ENCODE measurements at regions not wholly inside any gene's neighbourhood (a gene's known extent, or its start where the extent isn't known, plus 50 kb on each side); places are given as distances from the start of the nearest gene placed in this dataset.

GRCh38 chr18:26685438-26686157, 137.2 kb upstream of the KCTD1 start:
- Histone ChIP-seq H3K27me3 (ENCODE audit: control insufficient read depth in 3 of 3, insufficient read depth in 3 of 3, low read length in 3 of 3) (no peaks in the 10 kb centered on the region), H3K4me3 (ENCODE audit: low read depth in 1 of 3, low read length in 3 of 3) (no peak overlapping the region), H3K9me3 (ENCODE audit: control insufficient read depth in 2 of 2, insufficient read depth in 1 of 2, low read depth in 1 of 2, low read length in 1 of 2) (no peaks in the 10 kb centered on the region), H3K36me3 (ENCODE audit: control insufficient read depth in 3 of 3, insufficient read depth in 2 of 3, low read depth in 1 of 3, low read length in 3 of 3) (no peaks in the 10 kb centered on the region), H3K4me1 (ENCODE audit: control insufficient read depth in 3 of 3, insufficient read depth in 2 of 3, low read depth in 1 of 3, low read length in 2 of 3) (no peaks in the 10 kb centered on the region), H3K27ac (ENCODE audit: low read depth in 1 of 3, low read length in 2 of 3) (no peak overlapping the region)
- FAIRE-seq = no peak
- 55 to 70% (median 65%) methylated on average over 5 of the region's 5 CpGs for WGBS, 3 donors
- peak in 1 of 2 donors; percentile 18 for DNase-seq

DNA sequence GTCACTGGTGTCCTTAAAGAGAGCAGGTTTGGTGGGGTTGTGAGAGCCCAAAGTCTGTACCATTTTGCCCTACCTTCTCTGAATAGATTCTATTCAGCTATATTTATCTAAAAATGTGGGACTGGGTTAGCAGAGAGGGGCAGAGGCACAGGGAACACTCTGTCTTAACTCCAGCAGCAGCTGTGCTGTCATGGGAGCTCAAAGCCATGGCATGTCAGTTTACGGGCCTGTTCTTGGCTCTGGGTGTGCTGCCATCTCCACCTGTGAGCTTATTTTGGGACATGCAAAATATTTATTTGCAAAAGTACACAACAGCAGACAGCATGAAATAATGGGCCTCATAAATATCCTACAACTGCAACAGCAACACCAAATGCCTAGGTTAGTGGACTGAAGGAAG, 129.6 kb upstream of the KCTD1 start:
- DNase-seq (no peak), FAIRE-seq (no peak)
- no peaks in the 10 kb centered on the region for H3K4me1 ChIP-seq (ENCODE audit: control insufficient read depth in 3 of 3, insufficient read depth in 2 of 3, low read depth in 1 of 3, low read length in 2 of 3)
- 77 to 100% (median 100%) methylated on average over 1 of the region's 1 CpG for WGBS, 3 donors
- peaks cover 0 to 2% (median 0%) of the 10 kb centered on the region in 3 donors for H3K27me3 ChIP-seq (ENCODE audit: control insufficient read depth in 3 of 3, insufficient read depth in 3 of 3, low read length in 3 of 3)
- H3K36me3 ChIP-seq (ENCODE audit: control insufficient read depth in 3 of 3, insufficient read depth in 2 of 3, low read depth in 1 of 3, low read length in 3 of 3) = no peaks in the 10 kb centered on the region
- H3K4me3 ChIP-seq (ENCODE audit: low read depth in 1 of 3, low read length in 3 of 3) = no peak overlapping the region
- peaks cover 0 to 3% of the 10 kb centered on the region in 2 donors for H3K9me3 ChIP-seq (ENCODE audit: control insufficient read depth in 2 of 2, insufficient read depth in 1 of 2, low read depth in 1 of 2, low read length in 1 of 2)
- H3K27ac ChIP-seq (ENCODE audit: low read depth in 1 of 3, low read length in 2 of 3) = no peak overlapping the region

GRCh38 chr18:26667046-26667445, 118.7 kb upstream of the KCTD1 start:
- Histone ChIP-seq H3K27me3 (ENCODE audit: control insufficient read depth in 3 of 3, insufficient read depth in 3 of 3, low read length in 3 of 3) (peaks cover 0 to 5% (median 5%) of the 10 kb centered on the region in 3 donors), H3K4me1 (ENCODE audit: control insufficient read depth in 3 of 3, insufficient read depth in 2 of 3, low read depth in 1 of 3, low read length in 2 of 3) (no peaks in the 10 kb centered on the region), H3K9me3 (ENCODE audit: control insufficient read depth in 2 of 2, insufficient read depth in 1 of 2, low read depth in 1 of 2, low read length in 1 of 2) (no peaks in the 10 kb centered on the region), H3K4me3 (ENCODE audit: low read depth in 1 of 3, low read length in 3 of 3) (no peak overlapping the region), H3K36me3 (ENCODE audit: control insufficient read depth in 3 of 3, insufficient read depth in 2 of 3, low read depth in 1 of 3, low read length in 3 of 3) (no peaks in the 10 kb centered on the region), H3K27ac (ENCODE audit: low read depth in 1 of 3, low read length in 2 of 3) (no peak overlapping the region)
- 62 to 83% (median 63%) methylated on average over 2 of the region's 2 CpGs for whole genome bisulfite sequencing, 3 donors
- DNase-seq (no peak), FAIRE-seq (no peak)

DNA sequence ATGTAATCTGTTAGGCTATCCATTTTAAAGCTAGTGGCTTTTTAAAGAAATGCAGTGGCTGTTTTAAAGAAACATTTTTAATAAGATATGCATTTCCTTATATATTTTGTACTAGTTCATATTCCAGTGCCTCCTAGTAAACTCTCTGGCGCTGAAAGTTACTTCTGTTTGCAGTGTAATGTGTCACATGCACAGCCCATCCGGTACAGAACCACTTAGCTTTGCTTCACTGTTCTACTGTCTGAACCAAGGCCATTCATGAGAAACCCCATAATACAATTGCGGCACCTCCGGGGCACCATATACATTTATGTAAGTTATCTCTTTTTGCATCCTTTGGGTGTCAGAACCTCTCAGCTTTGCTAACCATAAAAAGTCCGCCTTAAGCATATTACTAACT, 114.6 kb upstream of the KCTD1 start:
- Histone ChIP-seq H3K27ac (ENCODE audit: low read depth in 1 of 3, low read length in 2 of 3) (no peak overlapping the region), H3K4me3 (ENCODE audit: low read depth in 1 of 3, low read length in 3 of 3) (no peak overlapping the region), H3K36me3 (ENCODE audit: control insufficient read depth in 3 of 3, insufficient read depth in 2 of 3, low read depth in 1 of 3, low read length in 3 of 3) (no peaks in the 10 kb centered on the region), H3K27me3 (ENCODE audit: control insufficient read depth in 3 of 3, insufficient read depth in 3 of 3, low read length in 3 of 3) (peaks cover 0 to 12% (median 2%) of the 10 kb centered on the region in 3 donors), H3K4me1 (ENCODE audit: control insufficient read depth in 3 of 3, insufficient read depth in 2 of 3, low read depth in 1 of 3, low read length in 2 of 3) (peaks cover 0 to 3% (median 0%) of the 10 kb centered on the region in 3 donors), H3K9me3 (ENCODE audit: control insufficient read depth in 2 of 2, insufficient read depth in 1 of 2, low read depth in 1 of 2, low read length in 1 of 2) (no peaks in the 10 kb centered on the region)
- FAIRE-seq (no peak), DNase-seq (no peak)
- WGBS, 3 donors = 79 to 87% (median 83%) methylated on average over 5 of the region's 5 CpGs

DNA sequence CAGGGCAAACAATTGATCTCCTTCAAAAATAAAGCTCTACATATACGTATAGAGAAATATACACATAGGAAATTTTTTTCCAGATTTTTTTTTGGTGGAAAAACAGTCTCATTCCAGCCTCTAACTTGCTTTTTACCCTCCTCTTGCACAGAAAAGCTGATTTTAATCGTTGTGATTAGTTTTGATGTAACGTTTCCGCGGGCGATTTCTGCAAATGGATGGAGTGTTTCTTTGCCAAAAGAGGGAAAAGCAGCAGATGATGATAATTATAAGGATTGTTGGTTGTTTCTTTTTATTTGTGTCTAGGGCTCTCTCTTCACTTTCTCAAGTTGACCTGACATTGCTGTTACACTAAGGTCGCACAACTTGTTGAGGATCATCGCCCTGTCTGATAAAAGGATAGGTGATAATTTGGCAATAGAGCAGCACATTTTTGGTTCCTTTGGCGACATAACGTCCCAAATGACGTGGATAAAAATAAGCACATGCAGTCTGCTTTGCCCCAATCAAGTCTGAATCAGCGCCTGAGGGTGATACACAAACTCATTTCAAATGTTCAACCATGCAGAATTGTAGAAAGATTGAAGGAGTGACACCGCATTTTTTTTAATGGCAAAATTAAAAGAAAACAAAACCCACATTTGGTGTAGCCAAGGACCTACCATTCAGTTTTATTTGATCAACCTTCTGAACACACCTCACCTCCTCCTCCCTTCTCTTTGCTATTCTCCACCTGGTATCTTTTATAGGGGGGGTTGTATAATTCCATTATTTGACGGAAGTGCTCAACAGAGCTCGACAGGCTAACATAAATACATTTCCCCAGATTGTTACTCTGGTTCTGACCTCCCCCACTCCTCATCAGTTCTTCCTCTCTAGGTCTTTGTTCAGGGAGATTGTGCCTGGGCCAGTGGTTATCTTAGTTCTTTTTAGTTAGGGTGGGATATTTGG, 109.6 kb upstream of the KCTD1 start:
- H3K27ac ChIP-seq (ENCODE audit: low read depth in 1 of 3, low read length in 2 of 3) = peak overlapping the region in 1 of 3 donors; percentile 53
- FAIRE-seq (no peak), DNase-seq (peak in 1 of 2 donors; percentile 6)
- no peaks in the 10 kb centered on the region for H3K9me3 ChIP-seq (ENCODE audit: control insufficient read depth in 2 of 2, insufficient read depth in 1 of 2, low read depth in 1 of 2, low read length in 1 of 2)
- WGBS, 3 donors = 10 to 16% (median 14%) methylated on average over 15 of the region's 15 CpGs
- H3K4me3 ChIP-seq (ENCODE audit: low read depth in 1 of 3, low read length in 3 of 3) = peak overlapping the region in 1 of 3 donors; percentile 66
- H3K36me3 ChIP-seq (ENCODE audit: control insufficient read depth in 3 of 3, insufficient read depth in 2 of 3, low read depth in 1 of 3, low read length in 3 of 3) = no peaks in the 10 kb centered on the region
- H3K27me3 ChIP-seq (ENCODE audit: control insufficient read depth in 3 of 3, insufficient read depth in 3 of 3, low read length in 3 of 3) = peaks cover 8 to 34% (median 13%) of the 10 kb centered on the region in 3 donors
- peaks cover 0 to 10% (median 0%) of the 10 kb centered on the region in 3 donors for H3K4me1 ChIP-seq (ENCODE audit: control insufficient read depth in 3 of 3, insufficient read depth in 2 of 3, low read depth in 1 of 3, low read length in 2 of 3)

DNA sequence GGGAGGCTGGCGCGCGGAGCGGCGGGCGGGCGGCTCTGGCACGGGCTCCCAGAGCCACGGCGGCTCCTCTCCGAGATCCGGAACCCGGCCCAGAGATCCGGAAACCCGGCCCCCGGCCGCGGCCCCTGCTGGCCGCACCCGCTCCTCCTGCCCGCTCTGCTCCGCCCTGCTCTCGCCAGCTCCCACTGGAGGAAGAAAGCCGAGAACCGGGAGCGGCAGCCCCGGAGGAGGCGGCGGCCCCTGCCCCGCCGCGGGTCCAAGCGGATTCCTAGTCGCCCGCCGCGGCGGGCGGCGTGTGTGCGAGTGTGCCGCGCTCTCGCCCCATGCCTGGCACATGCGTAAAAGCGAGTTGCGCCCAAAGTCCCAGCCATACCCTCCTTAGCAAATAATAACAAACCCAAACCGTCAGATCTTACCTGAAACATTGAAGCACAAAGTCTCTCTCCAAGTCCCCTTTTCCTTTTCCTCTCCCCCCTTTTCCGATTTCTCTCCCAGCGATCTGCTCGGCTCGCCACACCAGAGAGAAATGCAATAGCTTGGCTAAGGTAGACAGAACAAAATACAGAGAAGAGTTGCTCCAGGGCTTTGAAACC, 108.7 kb upstream of the KCTD1 start:
- Histone ChIP-seq H3K9me3 (ENCODE audit: control insufficient read depth in 2 of 2, insufficient read depth in 1 of 2, low read depth in 1 of 2, low read length in 1 of 2) (no peaks in the 10 kb centered on the region), H3K4me3 (ENCODE audit: low read depth in 1 of 3, low read length in 3 of 3) (peak overlapping the region; percentile 51 to 66 (median 55)), H3K27me3 (ENCODE audit: control insufficient read depth in 3 of 3, insufficient read depth in 3 of 3, low read length in 3 of 3) (peaks cover 8 to 33% (median 13%) of the 10 kb centered on the region in 3 donors), H3K27ac (ENCODE audit: low read depth in 1 of 3, low read length in 2 of 3) (peak overlapping the region in 2 of 3 donors; percentile 8 to 53), H3K4me1 (ENCODE audit: control insufficient read depth in 3 of 3, insufficient read depth in 2 of 3, low read depth in 1 of 3, low read length in 2 of 3) (peaks cover 0 to 10% (median 0%) of the 10 kb centered on the region in 3 donors), H3K36me3 (ENCODE audit: control insufficient read depth in 3 of 3, insufficient read depth in 2 of 3, low read depth in 1 of 3, low read length in 3 of 3) (no peaks in the 10 kb centered on the region)
- WGBS, 3 donors = 0 to 1% (median 1%) methylated on average over 32 to 52 of the region's 52 CpGs
- peak; percentile 43 to 81 for DNase-seq
- FAIRE-seq = no peak

DNA sequence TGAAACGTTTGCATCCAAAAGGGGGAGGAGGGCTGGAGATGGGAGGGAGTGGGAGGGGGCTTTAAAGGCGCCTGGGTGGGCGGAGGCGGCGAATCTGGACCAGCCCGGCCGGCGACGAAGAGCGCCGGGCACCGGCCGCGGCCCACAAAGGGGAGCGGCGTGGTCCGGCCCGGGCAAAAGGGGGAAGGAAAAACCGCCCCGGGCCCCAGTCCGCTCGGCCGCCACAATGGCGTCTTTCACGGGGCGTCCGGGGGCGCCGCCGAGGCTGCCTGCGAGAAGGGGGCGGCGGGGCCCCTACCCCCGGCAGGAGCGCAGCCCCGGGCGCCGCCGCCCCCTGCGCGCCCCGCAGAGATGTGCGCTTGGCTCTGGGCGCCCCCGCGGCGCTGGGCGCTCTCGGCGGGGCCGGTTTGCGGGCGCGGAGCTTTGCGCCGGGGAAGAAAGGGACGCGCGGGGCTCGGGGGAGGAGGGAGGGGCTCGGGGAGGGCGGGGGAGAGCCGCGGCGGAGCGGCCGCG, 108.1 kb upstream of the KCTD1 start:
- 0 to 1% (median 0%) methylated on average over 9 to 68 of the region's 68 CpGs for WGBS, 3 donors
- Histone ChIP-seq H3K27me3 (ENCODE audit: control insufficient read depth in 3 of 3, insufficient read depth in 3 of 3, low read length in 3 of 3) (peaks cover 8 to 33% (median 13%) of the 10 kb centered on the region in 3 donors), H3K9me3 (ENCODE audit: control insufficient read depth in 2 of 2, insufficient read depth in 1 of 2, low read depth in 1 of 2, low read length in 1 of 2) (no peaks in the 10 kb centered on the region), H3K27ac (ENCODE audit: low read depth in 1 of 3, low read length in 2 of 3) (no peak overlapping the region), H3K4me3 (ENCODE audit: low read depth in 1 of 3, low read length in 3 of 3) (peak overlapping the region; percentile 44 to 55 (median 51)), H3K4me1 (ENCODE audit: control insufficient read depth in 3 of 3, insufficient read depth in 2 of 3, low read depth in 1 of 3, low read length in 2 of 3) (peaks cover 0 to 10% (median 0%) of the 10 kb centered on the region in 3 donors), H3K36me3 (ENCODE audit: control insufficient read depth in 3 of 3, insufficient read depth in 2 of 3, low read depth in 1 of 3, low read length in 3 of 3) (no peaks in the 10 kb centered on the region)
- FAIRE-seq = no peak
- DNase-seq = no peak
